ENCODE measurements at regions not wholly inside any gene's neighbourhood (a gene's known extent, or its start where the extent isn't known, plus 50 kb on each side); places are given as distances from the start of the nearest gene placed in this dataset.

GRCh38 chr21:15183813-15184257, 119.0 kb upstream of the NRIP1 start:
- TF ChIP-seq POU2F2 (IDR thresholded peaks at IDR 0.05; ENCODE audit: low read depth, low read length) (no peak), POLR2A (IDR thresholded peaks at IDR 0.05; ENCODE audit: low read depth, low read length) (no peak), TAF1 (IDR thresholded peaks at IDR 0.05; ENCODE audit: low read depth, low read length) (no peak)
